Lower leg skin (tissue), 4 donors: ENCODE measurements at regions not wholly inside any gene's neighbourhood (a gene's known extent, or its start where the extent isn't known, plus 50 kb on each side); places are given as distances from the start of the nearest gene placed in this dataset.

ENCODE experiments used
- DNase-seq, 2 donors: peaks; one replicate each; pipeline ENCODE4 v3.0.0-alpha.2; 2019; ENCODE audit warnings: low spot score in 2 of 2
- H3K4me3 ChIP-seq: fragments of 200-600 bp; sonication (generic); 2 replicates; pipeline ENCODE4 v1.5.1; 2017; ENCODE audit warnings: mild to moderate bottlenecking, low read depth; ENCODE audit not compliant: poor library complexity, severe bottlenecking
- CTCF ChIP-seq, 3 donors: fragments of 450-650 bp; IDR thresholded peaks; one replicate each; pipeline ENCODE4 v1.5.1; 2016; ENCODE audit warnings: antibody characterized with exemption in 3 of 3, mild to moderate bottlenecking in 3 of 3, moderate library complexity in 2 of 3
- POLR2A ChIP-seq, 2 donors: fragments of 450-650 bp; IDR thresholded peaks; one replicate each; pipeline ENCODE4 v1.6.1; 2016 to 2017; ENCODE audit warnings: antibody characterized with exemption in 2 of 2, mild to moderate bottlenecking in 1 of 2, moderate library complexity in 1 of 2
- WGBS, 2 donors: methylation state at CpG; one replicate each; pipeline ENCODE4 v1.1.5; 2018; 5-methylcytosine and 5-hydroxymethylcytosine counted together
- intact Hi-C: fragments of 100-400 bp; cut with DNase I; formaldehyde crosslinking; loops from one replicate; pipeline ENCODE4 v1.15.0; 2023; ENCODE audit warnings: low total_unique reads

GRCh38 chr5:104789366-104789765 lies 1226.8 kb upstream of the NUDT12 start:
- no peak for DNase-seq
- 24 to 44% methylated on average over 1 of the region's 1 CpG for WGBS, 2 donors
- intact Hi-C loops, result no loop called here
- no peak for TF ChIP-seq POLR2A (IDR thresholded peaks at IDR 0.05)
- H3K4me3 ChIP-seq, result no peak overlapping the region

- TF ChIP-seq CTCF (IDR thresholded peaks at IDR 0.05), result no peak
- no peak for TF ChIP-seq POLR2A (IDR thresholded peaks at IDR 0.05)
- no peak for DNase-seq
- no peak overlapping the region for H3K4me3 ChIP-seq
- intact Hi-C loops, result no loop called here
- WGBS, 2 donors, result 91 to 98% methylated on average over 2 of the region's 2 CpGs
These were observed 1222.5 kb upstream of the NUDT12 start for GRCh38 chr5:104785097-104785496.

- H3K4me3 ChIP-seq, result no peak overlapping the region
- TF ChIP-seq CTCF (IDR thresholded peaks at IDR 0.05) (no peak), POLR2A (IDR thresholded peaks at IDR 0.05) (no peak)
- no peak for DNase-seq
- intact Hi-C loops, result no loop called here
- WGBS, 2 donors, result 88 to 92% methylated on average over 8 of the region's 8 CpGs
These were observed 1211.8 kb upstream of the NUDT12 start for GRCh38 chr5:104774372-104774771.

- H3K4me3 ChIP-seq, result no peak overlapping the region
- TF ChIP-seq CTCF (IDR thresholded peaks at IDR 0.05), result no peak
- TF ChIP-seq POLR2A (IDR thresholded peaks at IDR 0.05), result no peak
- intact Hi-C loops, result no loop called here
- 82 to 87% methylated on average over 2 of the region's 2 CpGs for WGBS, 2 donors
- no peak for DNase-seq
These were observed 1201.6 kb upstream of the NUDT12 start for GRCh38 chr5:104764197-104764596.

- 49 to 50% methylated on average over 1 of the region's 1 CpG for WGBS, 2 donors
- no peak for DNase-seq
- H3K4me3 ChIP-seq, result no peak overlapping the region
- TF ChIP-seq POLR2A (IDR thresholded peaks at IDR 0.05) (no peak), CTCF (IDR thresholded peaks at IDR 0.05) (no peak)
- intact Hi-C loops, result no loop called here
These were observed 1200.6 kb upstream of the NUDT12 start for GRCh38 chr5:104763216-104763615.

- WGBS, 2 donors, result 91 to 98% methylated on average over 1 of the region's 1 CpG
- intact Hi-C loops, result no loop called here
- H3K4me3 ChIP-seq, result no peak overlapping the region
- DNase-seq, result no peak
- TF ChIP-seq POLR2A (IDR thresholded peaks at IDR 0.05), result no peak
- TF ChIP-seq CTCF (IDR thresholded peaks at IDR 0.05), result no peak
These were observed 1195.3 kb upstream of the NUDT12 start for GRCh38 chr5:104757915-104758314.
